ENCODE measurements at regions not wholly inside any gene's neighbourhood (a gene's known extent, or its start where the extent isn't known, plus 50 kb on each side); places are given as distances from the start of the nearest gene placed in this dataset.
"Not testable (repeated sequence)": the region's sequence is repeated elsewhere in the genome, so short reads cannot be mapped to it uniquely, and the experiment has no call there.

- FAIRE-seq (no peak), DNase-seq (ENCODE audit: low read depth) (peak; percentile 88)
- TF ChIP-seq, protein P1, sequence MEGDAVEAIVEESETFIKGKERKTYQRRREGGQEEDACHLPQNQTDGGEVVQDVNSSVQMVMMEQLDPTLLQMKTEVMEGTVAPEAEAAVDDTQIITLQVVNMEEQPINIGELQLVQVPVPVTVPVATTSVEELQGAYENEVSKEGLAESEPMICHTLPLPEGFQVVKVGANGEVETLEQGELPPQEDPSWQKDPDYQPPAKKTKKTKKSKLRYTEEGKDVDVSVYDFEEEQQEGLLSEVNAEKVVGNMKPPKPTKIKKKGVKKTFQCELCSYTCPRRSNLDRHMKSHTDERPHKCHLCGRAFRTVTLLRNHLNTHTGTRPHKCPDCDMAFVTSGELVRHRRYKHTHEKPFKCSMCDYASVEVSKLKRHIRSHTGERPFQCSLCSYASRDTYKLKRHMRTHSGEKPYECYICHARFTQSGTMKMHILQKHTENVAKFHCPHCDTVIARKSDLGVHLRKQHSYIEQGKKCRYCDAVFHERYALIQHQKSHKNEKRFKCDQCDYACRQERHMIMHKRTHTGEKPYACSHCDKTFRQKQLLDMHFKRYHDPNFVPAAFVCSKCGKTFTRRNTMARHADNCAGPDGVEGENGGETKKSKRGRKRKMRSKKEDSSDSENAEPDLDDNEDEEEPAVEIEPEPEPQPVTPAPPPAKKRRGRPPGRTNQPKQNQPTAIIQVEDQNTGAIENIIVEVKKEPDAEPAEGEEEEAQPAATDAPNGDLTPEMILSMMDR (IDR thresholded peaks at IDR 0.05; ENCODE audit: insufficient read depth, low read length, severe bottlenecking) = no peak
- Histone ChIP-seq H3K27me3 (ENCODE audit: control insufficient read depth, insufficient read depth, low read length) (no peaks in the 10 kb centered on the region), H3K36me3 (ENCODE audit: control insufficient read depth, insufficient read depth, low read length) (no peaks in the 10 kb centered on the region), H3K4me3 (ENCODE audit: low read depth, low read length) (no peak overlapping the region)
Measured at GRCh38 chr1:71296551-71297134, 215.8 kb upstream of the ZRANB2 start.

DNA sequence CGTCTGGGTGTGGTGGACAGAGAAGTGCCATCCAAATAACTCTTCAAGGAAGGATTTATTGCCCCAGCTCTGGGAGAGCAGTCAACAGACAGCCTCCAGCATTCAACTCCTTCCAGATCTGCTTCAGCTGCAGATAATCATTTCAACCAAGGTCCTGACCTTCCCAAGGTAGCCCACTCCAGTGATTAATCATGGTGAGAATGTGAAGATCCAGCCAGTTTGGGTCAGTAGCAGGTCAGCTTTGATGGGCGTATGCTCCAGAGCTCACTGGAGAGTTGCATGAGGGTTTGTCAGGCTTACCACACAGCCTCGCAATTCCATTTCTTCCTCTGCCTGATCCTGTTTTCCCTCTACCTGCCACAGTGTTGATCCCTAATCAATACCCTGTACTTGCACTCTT is 214.5 kb upstream of the ZRANB2 start:
- FAIRE-seq (peak; percentile 28), DNase-seq (ENCODE audit: low read depth) (no peak)
- TF ChIP-seq, protein P1 (IDR thresholded peaks at IDR 0.05; ENCODE audit: insufficient read depth, low read length, severe bottlenecking) = no peak
- Histone ChIP-seq H3K4me3 (ENCODE audit: low read depth, low read length) (no peak overlapping the region), H3K27me3 (ENCODE audit: control insufficient read depth, insufficient read depth, low read length) (no peaks in the 10 kb centered on the region), H3K36me3 (ENCODE audit: control insufficient read depth, insufficient read depth, low read length) (no peaks in the 10 kb centered on the region)

GRCh38 chr1:71294178-71294577 is 213.3 kb upstream of the ZRANB2 start:
- TF ChIP-seq, protein P1 (IDR thresholded peaks at IDR 0.05; ENCODE audit: insufficient read depth, low read length, severe bottlenecking) = no peak
- no peaks in the 10 kb centered on the region for H3K27me3 ChIP-seq (ENCODE audit: control insufficient read depth, insufficient read depth, low read length)
- no peak overlapping the region for H3K4me3 ChIP-seq (ENCODE audit: low read depth, low read length)
- DNase-seq (ENCODE audit: low read depth) (peak; percentile 57), FAIRE-seq (no peak)
- no peaks in the 10 kb centered on the region for H3K36me3 ChIP-seq (ENCODE audit: control insufficient read depth, insufficient read depth, low read length)

GRCh38 chr1:71292203-71292602 is 211.4 kb upstream of the ZRANB2 start:
- Histone ChIP-seq H3K36me3 (ENCODE audit: control insufficient read depth, insufficient read depth, low read length) (no peaks in the 10 kb centered on the region), H3K4me3 (ENCODE audit: low read depth, low read length) (no peak overlapping the region), H3K27me3 (ENCODE audit: control insufficient read depth, insufficient read depth, low read length) (no peaks in the 10 kb centered on the region)
- no peak for DNase-seq (ENCODE audit: low read depth)
- no peak for FAIRE-seq
- TF ChIP-seq, protein P1 (IDR thresholded peaks at IDR 0.05; ENCODE audit: insufficient read depth, low read length, severe bottlenecking) = no peak

- not testable (repeated sequence) for H3K27me3 ChIP-seq (ENCODE audit: control insufficient read depth, insufficient read depth, low read length); H3K36me3 ChIP-seq (ENCODE audit: control insufficient read depth, insufficient read depth, low read length); DNase-seq (ENCODE audit: low read depth); H3K4me3 ChIP-seq (ENCODE audit: low read depth, low read length); FAIRE-seq
Measured at GRCh38 chr1:71290506-71291237, 209.8 kb upstream of the ZRANB2 start.

DNA sequence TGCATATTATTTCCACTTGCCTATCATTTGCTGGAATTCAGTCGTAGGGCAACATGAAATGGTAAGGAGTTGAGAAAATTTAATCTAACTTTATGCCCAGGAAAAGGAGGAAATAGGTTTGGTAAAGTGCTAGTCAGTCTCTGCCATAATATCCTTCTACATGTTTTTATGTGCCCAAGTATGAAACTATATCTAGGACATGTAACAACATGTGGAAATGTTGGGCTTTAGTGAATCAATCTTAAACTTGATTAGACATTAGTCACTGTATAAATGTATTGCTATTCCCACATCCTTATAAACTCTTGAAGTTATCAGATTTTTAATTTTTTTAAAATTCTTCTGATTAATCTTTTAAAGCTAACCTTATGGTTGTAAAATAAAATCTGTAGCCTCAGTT is 204.7 kb upstream of the ZRANB2 start:
- no peaks in the 10 kb centered on the region for H3K27me3 ChIP-seq (ENCODE audit: control insufficient read depth, insufficient read depth, low read length)
- no peak overlapping the region for H3K4me3 ChIP-seq (ENCODE audit: low read depth, low read length)
- DNase-seq (ENCODE audit: low read depth) (peak; percentile 95), FAIRE-seq (no peak)
- H3K36me3 ChIP-seq (ENCODE audit: control insufficient read depth, insufficient read depth, low read length) = no peaks in the 10 kb centered on the region
- TF ChIP-seq, protein P1 (IDR thresholded peaks at IDR 0.05; ENCODE audit: insufficient read depth, low read length, severe bottlenecking) = no peak
